ENCODE measurements at regions not wholly inside any gene's neighbourhood (a gene's known extent, or its start where the extent isn't known, plus 50 kb on each side); places are given as distances from the start of the nearest gene placed in this dataset.

DNA sequence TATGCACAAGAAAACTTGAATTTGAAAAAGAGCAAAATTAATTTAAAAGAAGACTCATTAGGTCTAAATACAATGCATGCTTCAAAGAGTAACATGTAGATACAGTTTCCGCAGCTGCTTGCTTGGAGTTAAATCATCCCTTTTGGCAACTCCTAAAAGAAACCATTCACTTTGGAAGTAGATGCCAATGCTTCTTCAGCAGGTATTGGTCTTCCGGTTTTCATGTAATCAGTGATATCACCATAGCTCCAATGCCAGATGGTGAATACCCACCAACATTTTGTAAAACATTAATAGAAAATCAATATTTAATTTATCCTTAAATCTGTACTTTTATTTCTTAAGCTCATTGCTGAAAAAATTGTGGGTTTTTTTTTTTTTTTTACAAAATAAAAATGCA is 381.1 kb upstream of the PHF14 start:
- no peak overlapping the region for H3K9ac ChIP-seq (ENCODE audit: extremely low read depth, insufficient read length, low read length)
- no peak overlapping the region for H3K18ac ChIP-seq (ENCODE audit: insufficient read length, low read depth, low read length)
- no peak overlapping the region for H3K23ac ChIP-seq (ENCODE audit: insufficient read length, low read depth, low read length)
- no peak overlapping the region for H3K4me2 ChIP-seq (ENCODE audit: insufficient read depth, insufficient read length, low read length)
- H3K23me2 ChIP-seq (ENCODE audit: insufficient read length, low read depth, low read length, poor library complexity, severe bottlenecking), result no peaks in the 10 kb centered on the region
- no peak overlapping the region for H2AFZ ChIP-seq (ENCODE audit: low read length)
- H3K4me1 ChIP-seq (ENCODE audit: insufficient read depth, low read length), result no peaks in the 10 kb centered on the region
- H4K20me1 ChIP-seq (ENCODE audit: control insufficient read depth, insufficient read depth, insufficient read length), result no peaks in the 10 kb centered on the region
- WGBS (ENCODE audit: extremely low coverage, insufficient read length, low lambda C conversion rate), result no CpG with 5 or more reads among the region's 2 CpGs
- 0 out of 4 replicates have a peak, but pooled peaks cover 0 to 4% of the 10 kb centered on the region in 2 experiments for H3K4me1 Mint-ChIP-seq
- no peaks in the 10 kb centered on the region for H3K79me1 ChIP-seq (ENCODE audit: insufficient read depth, low read depth, low read length, poor library complexity, severe bottlenecking)
- H2BK20ac ChIP-seq (ENCODE audit: low read depth, low read length, poor library complexity, severe bottlenecking), result no peak overlapping the region
- H4K91ac ChIP-seq (ENCODE audit: insufficient read length, low read depth, low read length), result no peak overlapping the region
- H2BK5ac ChIP-seq (ENCODE audit: insufficient read length, low read length), result no peak overlapping the region
- no peak overlapping the region for H3K4ac ChIP-seq (ENCODE audit: low read depth, low read length)
- no peak overlapping the region for H3K4me3 Mint-ChIP-seq
- H3K36me3 Mint-ChIP-seq (ENCODE audit: insufficient read depth in 1 of 3, low read depth in 3 of 3), result no peaks in the 10 kb centered on the region
- TF ChIP-seq, protein P1, sequence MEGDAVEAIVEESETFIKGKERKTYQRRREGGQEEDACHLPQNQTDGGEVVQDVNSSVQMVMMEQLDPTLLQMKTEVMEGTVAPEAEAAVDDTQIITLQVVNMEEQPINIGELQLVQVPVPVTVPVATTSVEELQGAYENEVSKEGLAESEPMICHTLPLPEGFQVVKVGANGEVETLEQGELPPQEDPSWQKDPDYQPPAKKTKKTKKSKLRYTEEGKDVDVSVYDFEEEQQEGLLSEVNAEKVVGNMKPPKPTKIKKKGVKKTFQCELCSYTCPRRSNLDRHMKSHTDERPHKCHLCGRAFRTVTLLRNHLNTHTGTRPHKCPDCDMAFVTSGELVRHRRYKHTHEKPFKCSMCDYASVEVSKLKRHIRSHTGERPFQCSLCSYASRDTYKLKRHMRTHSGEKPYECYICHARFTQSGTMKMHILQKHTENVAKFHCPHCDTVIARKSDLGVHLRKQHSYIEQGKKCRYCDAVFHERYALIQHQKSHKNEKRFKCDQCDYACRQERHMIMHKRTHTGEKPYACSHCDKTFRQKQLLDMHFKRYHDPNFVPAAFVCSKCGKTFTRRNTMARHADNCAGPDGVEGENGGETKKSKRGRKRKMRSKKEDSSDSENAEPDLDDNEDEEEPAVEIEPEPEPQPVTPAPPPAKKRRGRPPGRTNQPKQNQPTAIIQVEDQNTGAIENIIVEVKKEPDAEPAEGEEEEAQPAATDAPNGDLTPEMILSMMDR (conservative IDR thresholded peaks at IDR 0.05), result no peak
- no peak overlapping the region for H4K5ac ChIP-seq (ENCODE audit: insufficient read length, low read depth, low read length)
- no peak for DNase-seq
- H3K9me3 ChIP-seq (ENCODE audit: control insufficient read depth, low read depth, low read length), result no peaks in the 10 kb centered on the region
- no peaks in the 10 kb centered on the region for H3K79me2 ChIP-seq (ENCODE audit: insufficient read depth, low read length)
- no peak overlapping the region for H3K27ac Mint-ChIP-seq
- no peak overlapping the region for H2BK15ac ChIP-seq (ENCODE audit: low read depth, low read length)
- no peak overlapping the region for H2BK12ac ChIP-seq (ENCODE audit: insufficient read length, low read depth, low read length)
- H3K56ac ChIP-seq (ENCODE audit: insufficient read length, low read depth, low read length), result no peak overlapping the region
- no peak overlapping the region for H3K14ac ChIP-seq (ENCODE audit: insufficient read depth, low read length)
- H2AK5ac ChIP-seq (ENCODE audit: insufficient read length, low read length), result no peak overlapping the region
- H2BK120ac ChIP-seq (ENCODE audit: low read depth, low read length, poor library complexity, severe bottlenecking), result no peak overlapping the region
- H4K8ac ChIP-seq (replicated peaks; ENCODE audit: insufficient read length, low read depth, low read length), result no peak overlapping the region
- no peaks in the 10 kb centered on the region for H3K27me3 Mint-ChIP-seq (ENCODE audit: low read depth)
- no peak overlapping the region for H3T11ph ChIP-seq (ENCODE audit: low read length)
- H3K9me3 Mint-ChIP-seq, result no peaks in the 10 kb centered on the region
- H3K27me3 ChIP-seq (ENCODE audit: insufficient read depth, low read length), result no peaks in the 10 kb centered on the region
- no peak overlapping the region for H3K27ac ChIP-seq (ENCODE audit: insufficient read length, low read depth, low read length)

Measured in H9 (cell line).